Left ventricle myocardium inferior (tissue), 1 donor: ENCODE measurements at regions not wholly inside any gene's neighbourhood (a gene's known extent, or its start where the extent isn't known, plus 50 kb on each side); places are given as distances from the start of the nearest gene placed in this dataset.
"Not testable (repeated sequence)": the region's sequence is repeated elsewhere in the genome, so short reads cannot be mapped to it uniquely, and the experiment has no call there.

Experiments used
- DNase-seq: peaks from one replicate; pipeline ENCODE4 v3.0.0-alpha.2; 2020
- H3K27ac ChIP-seq: fragments of 200-600 bp; replicated peaks from 2 replicates; pipeline ENCODE4 v1.8.0; 2021
- H3K27me3 ChIP-seq: fragments of 200-600 bp; 2 replicates; pipeline ENCODE4 v1.8.0; 2021; ENCODE audit warnings: low read depth
- H3K36me3 ChIP-seq: fragments of 200-600 bp; 2 replicates; pipeline ENCODE4 v1.8.0; 2021
- H3K4me1 ChIP-seq: fragments of 200-600 bp; 2 replicates; pipeline ENCODE4 v1.8.0; 2021
- H3K4me3 ChIP-seq: fragments of 200-600 bp; 2 replicates; pipeline ENCODE4 v1.8.0; 2021; ENCODE audit warnings: mild to moderate bottlenecking, moderate library complexity
- H3K9me3 ChIP-seq: fragments of 200-600 bp; replicated peaks from 2 replicates; pipeline ENCODE4 v1.8.0; 2021
- CTCF ChIP-seq: fragments of 200-600 bp; IDR thresholded peaks from 2 replicates; pipeline ENCODE4 v1.8.0; 2021; ENCODE audit warnings: antibody characterized with exemption, mild to moderate bottlenecking, borderline replicate concordance
- intact Hi-C: fragments of 100-400 bp; cut with micrococcal nuclease; formaldehyde crosslinking; loops from one replicate; pipeline ENCODE4 v1.11.0; 2022
- donor health status: DM: no; HTN: yes; CAD: no; lungs with severe emphysema.

GRCh38 chr3:3295586-3295985 lies 116.1 kb upstream of the CRBN start:
- no peak overlapping the region for H3K4me3 ChIP-seq
- no peak for DNase-seq
- no peaks in the 10 kb centered on the region for H3K27me3 ChIP-seq
- H3K27ac ChIP-seq = no peak overlapping the region
- intact Hi-C loops = no loop called here
- no peaks in the 10 kb centered on the region for H3K4me1 ChIP-seq
- no peak for TF ChIP-seq CTCF
- H3K36me3 ChIP-seq = no peaks in the 10 kb centered on the region
- H3K9me3 ChIP-seq = peaks cover 27% of the 10 kb centered on the region

- intact Hi-C loops, DNase-seq: not testable (repeated sequence)
These were observed 112.3 kb upstream of the CRBN start for GRCh38 chr3:3291756-3292283.

DNA sequence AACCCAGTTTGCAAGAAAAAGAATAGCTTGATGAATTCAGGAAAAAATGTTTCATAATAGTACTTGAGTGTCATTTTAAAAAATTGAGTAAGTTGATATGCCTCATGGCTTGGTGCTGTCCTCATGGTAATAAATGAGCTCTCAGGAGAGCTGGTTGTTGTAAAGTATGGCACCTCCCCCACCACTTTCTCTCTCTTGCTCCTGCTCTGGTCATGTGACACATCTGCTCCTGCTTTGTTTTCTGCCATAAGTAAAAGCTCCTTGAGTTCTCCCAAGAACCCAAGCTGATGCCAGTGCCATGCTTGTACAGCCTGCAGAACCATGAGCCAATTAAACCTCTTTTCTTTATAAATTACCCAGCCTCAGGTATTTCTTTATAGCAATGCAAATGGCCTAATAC lies 108.8 kb upstream of the CRBN start:
- intact Hi-C loops = no loop called here
- DNase-seq = no peak
- Histone ChIP-seq H3K4me3 (no peak overlapping the region), H3K36me3 (no peaks in the 10 kb centered on the region), H3K27me3 (no peaks in the 10 kb centered on the region), H3K4me1 (no peaks in the 10 kb centered on the region), H3K9me3 (peaks cover 3% of the 10 kb centered on the region), H3K27ac (no peak overlapping the region)
- TF ChIP-seq CTCF = no peak

More at GRCh38 chr3:3291756-3292283, 112.3 kb upstream of the CRBN start:
- not testable (repeated sequence) for H3K4me1 ChIP-seq, H3K4me3 ChIP-seq, H3K27ac ChIP-seq, H3K36me3 ChIP-seq, H3K27me3 ChIP-seq
- H3K9me3 ChIP-seq = peaks cover 27% of the 10 kb centered on the region

DNA sequence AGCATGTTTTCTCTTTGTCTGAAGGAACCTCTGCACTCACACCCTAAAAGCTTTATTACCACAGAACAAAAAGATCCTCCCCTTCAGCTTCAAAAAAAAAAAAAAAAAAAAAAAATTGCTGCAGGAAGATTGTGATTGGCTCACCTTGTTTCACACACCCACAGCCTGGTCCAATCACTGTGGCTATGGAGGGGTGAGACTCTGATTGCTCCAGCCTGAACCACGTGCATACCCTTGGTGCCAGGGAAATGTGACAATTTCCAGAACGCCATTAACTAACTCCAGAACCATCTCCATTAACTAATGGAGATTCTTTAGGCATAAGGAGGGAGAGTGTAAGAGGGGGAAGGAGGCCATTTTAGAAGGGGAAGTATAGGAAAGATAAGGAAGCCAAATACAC lies 106.5 kb upstream of the CRBN start:
- Histone ChIP-seq H3K27me3 (no peaks in the 10 kb centered on the region), H3K27ac (no peak overlapping the region), H3K4me1 (no peaks in the 10 kb centered on the region), H3K9me3 (no peaks in the 10 kb centered on the region), H3K4me3 (no peak overlapping the region), H3K36me3 (no peaks in the 10 kb centered on the region)
- intact Hi-C loops = no loop called here
- no peak for DNase-seq
- TF ChIP-seq CTCF = no peak

DNA sequence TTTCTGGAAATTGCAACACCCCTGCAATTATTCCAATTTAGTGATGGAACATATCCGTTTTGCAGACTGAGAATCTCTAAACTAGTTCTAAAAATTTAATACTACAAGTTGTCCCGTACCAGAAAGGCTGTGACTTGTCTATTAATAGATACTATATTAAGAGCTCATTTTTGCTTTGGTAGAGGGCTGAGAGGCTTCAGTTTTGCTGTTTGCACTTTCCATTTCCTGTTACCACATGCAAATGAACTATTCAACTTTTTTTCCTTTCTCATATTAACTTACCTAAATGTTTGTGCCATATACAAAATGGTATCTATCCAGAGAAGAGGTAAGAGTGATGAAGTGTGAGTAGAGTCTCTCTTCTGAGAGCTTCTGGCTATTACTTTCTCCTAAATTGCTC lies 101.5 kb upstream of the CRBN start:
- H3K27ac ChIP-seq = no peak overlapping the region
- H3K4me1 ChIP-seq = no peaks in the 10 kb centered on the region
- no peak for DNase-seq
- peaks cover 8% of the 10 kb centered on the region for H3K27me3 ChIP-seq
- intact Hi-C loops = no loop called here
- TF ChIP-seq CTCF = no peak
- H3K9me3 ChIP-seq = no peaks in the 10 kb centered on the region
- no peaks in the 10 kb centered on the region for H3K36me3 ChIP-seq
- no peak overlapping the region for H3K4me3 ChIP-seq

DNA sequence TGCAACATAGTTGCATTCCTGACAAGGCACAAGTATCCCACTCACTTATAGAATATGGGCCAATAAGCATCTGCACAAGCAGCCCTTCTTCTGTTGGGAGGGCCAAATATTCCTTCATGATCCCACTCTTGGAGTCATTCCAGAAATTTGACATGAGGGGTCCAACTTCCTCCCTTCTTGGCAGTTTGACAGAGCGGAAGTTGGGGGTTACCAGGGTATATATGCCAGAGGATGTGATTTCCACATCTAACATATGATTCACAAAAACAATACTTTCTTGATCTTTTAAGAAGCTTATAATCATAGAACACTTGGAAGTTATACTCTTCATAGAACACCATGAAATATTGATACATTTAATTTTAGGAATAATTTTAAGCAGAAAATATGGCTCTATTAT lies 100.9 kb upstream of the CRBN start:
- no peak for TF ChIP-seq CTCF
- no peaks in the 10 kb centered on the region for H3K9me3 ChIP-seq
- H3K4me1 ChIP-seq = no peaks in the 10 kb centered on the region
- H3K36me3 ChIP-seq = no peaks in the 10 kb centered on the region
- DNase-seq = no peak
- H3K27ac ChIP-seq = no peak overlapping the region
- intact Hi-C loops = no loop called here
- H3K27me3 ChIP-seq = peaks cover 8% of the 10 kb centered on the region
- no peak overlapping the region for H3K4me3 ChIP-seq
